ENCODE measurements at regions not wholly inside any gene's neighbourhood (a gene's known extent, or its start where the extent isn't known, plus 50 kb on each side); places are given as distances from the start of the nearest gene placed in this dataset.
A peak's percentile ranks its signal among the peaks of the same experiment; 100 is the strongest.

GRCh38 chr6:47924001-47924400 lies 142.2 kb downstream of the OPN5 start:
- H3K4me2 ChIP-seq: no peak overlapping the region
- TF ChIP-seq CTCF (conservative IDR thresholded peaks at IDR 0.05; ENCODE audit: low read depth in 2 of 2) (no peak), NANOG (IDR thresholded peaks at IDR 0.05; ENCODE audit: borderline replicate concordance) (no peak), EZH2 (IDR thresholded peaks at IDR 0.05; ENCODE audit: low read depth, unreplicated experiment) (no peak), ETS1 (IDR thresholded peaks at IDR 0.05) (no peak), ZNF462 (CRISPR knock-in tag; IDR thresholded peaks at IDR 0.05) (no peak), ZNF114 (CRISPR knock-in tag; IDR thresholded peaks at IDR 0.05) (no peak), JUNB (IDR thresholded peaks at IDR 0.05; ENCODE audit: unreplicated experiment) (no peak), CREB1 (CRISPR knock-in tag; IDR thresholded peaks at IDR 0.05; ENCODE audit: low read depth) (no peak), ZNF331 (CRISPR knock-in tag; IDR thresholded peaks at IDR 0.05; ENCODE audit: low read depth) (no peak), REST (IDR thresholded peaks at IDR 0.05; ENCODE audit: unreplicated experiment) (no peak)

More at GRCh38 chr6:47924001-47924400, 142.2 kb downstream of the OPN5 start:
- Mint-ChIP-seq H3K27me3 (ENCODE audit: insufficient read depth, low read depth, poor library complexity) (no peaks in the 10 kb centered on the region), H3K27ac (peak overlapping the region; percentile 33; the same call in 1 of the 2 replicates), H3K36me3 (ENCODE audit: low read depth) (no peaks in the 10 kb centered on the region), H3K4me1 (peaks cover 9% of the 10 kb centered on the region), H3K9me3 (no peaks in the 10 kb centered on the region), H3K4me3 (no peak overlapping the region)
- Histone ChIP-seq H3K4me3 (no peak overlapping the region), H3K79me2 (replicated peaks; ENCODE audit: insufficient read depth) (no peaks in the 10 kb centered on the region), H3K9me2 (ENCODE audit: insufficient read depth) (no peaks in the 10 kb centered on the region), H4K20me1 (replicated peaks; ENCODE audit: insufficient read depth) (no peaks in the 10 kb centered on the region), H3K36me3 (ENCODE audit: insufficient read depth) (no peaks in the 10 kb centered on the region), H3K27ac (ENCODE audit: low read depth) (no peak overlapping the region), H3K4me1 (ENCODE audit: insufficient read depth) (0 out of 2 replicates have a peak, but pooled peaks cover 3% of the 10 kb centered on the region), H3F3A (replicated peaks; ENCODE audit: low read depth) (no peaks in the 10 kb centered on the region), H2AFZ (no peak overlapping the region), H3K27me3 (ENCODE audit: insufficient read depth) (no peaks in the 10 kb centered on the region)
- ATAC-seq: no peak
- no peak for DNase-seq (ENCODE audit: low spot score)

Measured in GM23338 (cell line).